ENCODE measurements at regions not wholly inside any gene's neighbourhood (a gene's known extent, or its start where the extent isn't known, plus 50 kb on each side); places are given as distances from the start of the nearest gene placed in this dataset.

GRCh38 chr6:66605011-66605410, 898.0 kb upstream of the EYS start:
- TF ChIP-seq CTCF (conservative IDR thresholded peaks at IDR 0.05; ENCODE audit: low read depth, low read length) (no peak), EZH2 (IDR thresholded peaks at IDR 0.05; ENCODE audit: low read length, unreplicated experiment) (no peak), EZH2phosphoT487 (IDR thresholded peaks at IDR 0.05; ENCODE audit: borderline replicate concordance, low read length) (no peak)
